ENCODE measurements at regions not wholly inside any gene's neighbourhood (a gene's known extent, or its start where the extent isn't known, plus 50 kb on each side); places are given as distances from the start of the nearest gene placed in this dataset.
"Not testable (repeated sequence)": the region's sequence is repeated elsewhere in the genome, so short reads cannot be mapped to it uniquely, and the experiment has no call there.

GRCh38 chr12:96085475-96085874 lies 50.1 kb upstream of the LTA4H start:
- no peak for DNase-seq

GRCh38 chr12:96086190-96086589 lies 50.8 kb upstream of the LTA4H start:
- not testable (repeated sequence) for DNase-seq

- no peak for DNase-seq
Observed at GRCh38 chr12:96091833-96092232, 56.4 kb upstream of the LTA4H start.

- no peak for DNase-seq
Observed at GRCh38 chr12:96093543-96094196, 58.3 kb upstream of the LTA4H start.

- no peak for DNase-seq
Observed at GRCh38 chr12:96094201-96094600, 58.8 kb upstream of the LTA4H start.

GRCh38 chr12:96098631-96099030 lies 63.2 kb upstream of the LTA4H start:
- no peak for DNase-seq

- DNase-seq: no peak
Observed at GRCh38 chr12:96099421-96099820, 64.0 kb upstream of the LTA4H start.

GRCh38 chr12:96099986-96100385 lies 64.6 kb upstream of the LTA4H start:
- DNase-seq: no peak

GRCh38 chr12:96101806-96102205 lies 66.4 kb upstream of the LTA4H start:
- no peak for DNase-seq

- DNase-seq: no peak
Observed at GRCh38 chr12:96103067-96103644, 67.8 kb upstream of the LTA4H start.

GRCh38 chr12:96104566-96104965 lies 69.2 kb upstream of the LTA4H start:
- peak; percentile 82 for DNase-seq

GRCh38 chr12:96106137-96106536 lies 70.8 kb upstream of the LTA4H start:
- no peak for DNase-seq

GRCh38 chr12:96107236-96107635 lies 71.8 kb upstream of the LTA4H start:
- no peak for DNase-seq

- DNase-seq: no peak
Observed at GRCh38 chr12:96108321-96108720, 72.9 kb upstream of the LTA4H start.

- not testable (repeated sequence) for DNase-seq
Observed at GRCh38 chr12:96108941-96109340, 73.6 kb upstream of the LTA4H start.

GRCh38 chr12:96112733-96113132 lies 77.3 kb upstream of the LTA4H start:
- no peak for DNase-seq

GRCh38 chr12:96117460-96117859 lies 76.7 kb upstream of the ELK3 start:
- no peak for DNase-seq

- DNase-seq: no peak
Observed at GRCh38 chr12:96120359-96121100, 73.6 kb upstream of the ELK3 start.

- no peak for DNase-seq
Observed at GRCh38 chr12:96121271-96121711, 72.9 kb upstream of the ELK3 start.

- DNase-seq: not testable (repeated sequence)
Observed at GRCh38 chr12:96128292-96128691, 65.9 kb upstream of the ELK3 start.

- no peak for DNase-seq
Observed at GRCh38 chr12:96130396-96131059, 63.6 kb upstream of the ELK3 start.

- no peak for DNase-seq
Observed at GRCh38 chr12:96131230-96131788, 62.9 kb upstream of the ELK3 start.

- no peak for DNase-seq
Observed at GRCh38 chr12:96132819-96133218, 61.4 kb upstream of the ELK3 start.

All from NCI-H446 treated with DMSO at 0.1 percent for 48 hours (cell line).